Breast epithelium (tissue), 3 donors: ENCODE measurements at regions not wholly inside any gene's neighbourhood (a gene's known extent, or its start where the extent isn't known, plus 50 kb on each side); places are given as distances from the start of the nearest gene placed in this dataset.
"Not testable (repeated sequence)": the region's sequence is repeated elsewhere in the genome, so short reads cannot be mapped to it uniquely, and the experiment has no call there.

Experiments
- CTCF ChIP-seq, 3 donors: fragments of 450-650 bp; IDR thresholded peaks; one replicate each; pipeline ENCODE4 v1.5.1; 2016 to 2017; ENCODE audit warnings: antibody characterized with exemption in 3 of 3, mild to moderate bottlenecking in 3 of 3, moderate library complexity in 3 of 3
- POLR2A ChIP-seq: fragments of 450-650 bp; IDR thresholded peaks from one replicate; pipeline ENCODE4 v1.6.1; 2016; ENCODE audit warnings: antibody characterized with exemption, mild to moderate bottlenecking, moderate library complexity

- TF ChIP-seq CTCF (IDR thresholded peaks at IDR 0.05); POLR2A: not testable (repeated sequence)
Observed at GRCh38 chr2:95657937-95658336, 66.1 kb downstream of the TRIM43 start.
